Mesenchymal stem cell (in vitro differentiated cells and primary cell): ENCODE measurements at regions not wholly inside any gene's neighbourhood (a gene's known extent, or its start where the extent isn't known, plus 50 kb on each side); places are given as distances from the start of the nearest gene placed in this dataset.

Experiments used
- DNase-seq: peaks from one replicate; pipeline ENCODE4 v3.0.0-alpha.2; 2013
- H2AFZ ChIP-seq: one replicate; pipeline ENCODE4 v1.6.1; 2013; ENCODE audit warnings: low read depth, mild to moderate bottlenecking, control low read depth, inconsistent platforms, low read length, moderate library complexity
- H2AK5ac ChIP-seq: 2 replicates; pipeline ENCODE4 v1.6.1; 2013; ENCODE audit warnings: low read length, moderate library complexity, mild to moderate bottlenecking, inconsistent platforms; ENCODE audit not compliant: severe bottlenecking
- H2BK120ac ChIP-seq: one replicate; pipeline ENCODE4 v1.6.1; 2013; ENCODE audit warnings: low read depth, mild to moderate bottlenecking, inconsistent platforms, low read length, moderate library complexity
- H2BK12ac ChIP-seq, 2 experiments: one replicate each; pipeline ENCODE4 v1.6.1; 2013; ENCODE audit warnings: inconsistent platforms in 2 of 2, low read length in 2 of 2, mild to moderate bottlenecking in 2 of 2, moderate library complexity in 2 of 2, control low read depth in 1 of 2
- H2BK15ac ChIP-seq: one replicate; pipeline ENCODE4 v1.6.1; 2013; ENCODE audit warnings: mild to moderate bottlenecking, low read depth, inconsistent platforms; ENCODE audit not compliant: poor library complexity, severe bottlenecking
- H2BK5ac ChIP-seq: 2 replicates; pipeline ENCODE4 v1.6.1; 2013; ENCODE audit warnings: low read depth, mild to moderate bottlenecking, low read length, control low read depth, inconsistent platforms; ENCODE audit not compliant: poor library complexity, severe bottlenecking
- H3K14ac ChIP-seq, 2 experiments: one replicate each; pipeline ENCODE4 v1.6.1; 2013; ENCODE audit warnings: inconsistent platforms in 2 of 2, low read length in 2 of 2, control low read depth in 1 of 2, mild to moderate bottlenecking in 1 of 2, moderate library complexity in 1 of 2
- H3K18ac ChIP-seq, 2 experiments: one replicate each; pipeline ENCODE4 v1.6.1; 2013; ENCODE audit warnings: inconsistent platforms in 2 of 2, low read length in 2 of 2, control low read depth in 1 of 2, low read depth in 1 of 2, mild to moderate bottlenecking in 1 of 2
- H3K23ac ChIP-seq, 2 experiments: one replicate each; pipeline ENCODE4 v1.6.1; 2013; ENCODE audit warnings: inconsistent platforms in 2 of 2, low read length in 2 of 2, mild to moderate bottlenecking in 2 of 2, moderate library complexity in 2 of 2, control low read depth in 1 of 2
- H3K27ac ChIP-seq: 2 replicates; pipeline ENCODE4 v1.5.1; 2013; ENCODE audit warnings: mild to moderate bottlenecking, moderate library complexity, low read length, control low read depth, inconsistent platforms; ENCODE audit not compliant: poor library complexity, severe bottlenecking
- H3K27me3 ChIP-seq, 2 experiments: 2 replicates each; pipeline versions ENCODE4 v1.6.1 to v1.7.0; 2013; ENCODE audit warnings: low read length in 2 of 2, mild to moderate bottlenecking in 2 of 2, moderate library complexity in 2 of 2, control low read depth in 1 of 2, inconsistent platforms in 1 of 2; ENCODE audit not compliant: control insufficient read depth in 1 of 2, insufficient read depth in 1 of 2
- H3K36me3 ChIP-seq, 2 experiments: 2 replicates each; pipeline versions ENCODE4 v1.6.1 to v1.7.0; 2013; ENCODE audit warnings: low read length in 2 of 2, control low read depth in 1 of 2, inconsistent platforms in 1 of 2, low read depth in 1 of 2, mild to moderate bottlenecking in 1 of 2; ENCODE audit not compliant: insufficient read depth in 2 of 2, control insufficient read depth in 1 of 2
- H3K4ac ChIP-seq, 2 experiments: one replicate each; pipeline ENCODE4 v1.6.1; 2013; ENCODE audit warnings: inconsistent platforms in 2 of 2, low read length in 2 of 2, mild to moderate bottlenecking in 2 of 2, moderate library complexity in 2 of 2, control low read depth in 1 of 2, low read depth in 1 of 2
- H3K4me1 ChIP-seq: 2 replicates; pipeline ENCODE4 v1.6.1; 2013; ENCODE audit warnings: low read depth, low read length, control low read depth; ENCODE audit not compliant: control insufficient read depth, insufficient read depth
- H3K4me2 ChIP-seq: 2 replicates; pipeline ENCODE4 v1.6.1; 2013; ENCODE audit warnings: low read length, mild to moderate bottlenecking, inconsistent platforms; ENCODE audit not compliant: poor library complexity, severe bottlenecking
- H3K4me3 ChIP-seq, 2 experiments: 2 replicates each; pipeline versions ENCODE4 v1.5.1 to v1.7.0; 2013; ENCODE audit warnings: low read length in 2 of 2, mild to moderate bottlenecking in 2 of 2, control low read depth in 1 of 2, low read depth in 1 of 2; ENCODE audit not compliant: insufficient read depth in 1 of 2
- H3K79me1 ChIP-seq: replicated peaks from 2 replicates; pipeline ENCODE4 v1.6.1; 2013; ENCODE audit warnings: mild to moderate bottlenecking, control low read depth, low read length, inconsistent platforms; ENCODE audit not compliant: poor library complexity, severe bottlenecking
- H3K9ac ChIP-seq: 2 replicates; pipeline ENCODE4 v1.7.0; 2013; ENCODE audit warnings: mild to moderate bottlenecking, low read length, moderate library complexity
- H3K9me3 ChIP-seq: 2 replicates; pipeline ENCODE4 v1.7.0; 2013; ENCODE audit warnings: mild to moderate bottlenecking, low read length; ENCODE audit not compliant: control insufficient read depth
- H4K8ac ChIP-seq: one replicate; pipeline ENCODE4 v1.6.1; 2013; ENCODE audit warnings: inconsistent platforms, mild to moderate bottlenecking, low read length, moderate library complexity
- H4K91ac ChIP-seq: one replicate; pipeline ENCODE4 v1.6.1; 2013; ENCODE audit warnings: mild to moderate bottlenecking, low read length, inconsistent platforms
- WGBS: methylation state at CpG from one replicate; pipeline ENCODE4 v1.1.7; 2013; ENCODE audit warnings: mixed read lengths; 5-methylcytosine and 5-hydroxymethylcytosine counted together

DNA sequence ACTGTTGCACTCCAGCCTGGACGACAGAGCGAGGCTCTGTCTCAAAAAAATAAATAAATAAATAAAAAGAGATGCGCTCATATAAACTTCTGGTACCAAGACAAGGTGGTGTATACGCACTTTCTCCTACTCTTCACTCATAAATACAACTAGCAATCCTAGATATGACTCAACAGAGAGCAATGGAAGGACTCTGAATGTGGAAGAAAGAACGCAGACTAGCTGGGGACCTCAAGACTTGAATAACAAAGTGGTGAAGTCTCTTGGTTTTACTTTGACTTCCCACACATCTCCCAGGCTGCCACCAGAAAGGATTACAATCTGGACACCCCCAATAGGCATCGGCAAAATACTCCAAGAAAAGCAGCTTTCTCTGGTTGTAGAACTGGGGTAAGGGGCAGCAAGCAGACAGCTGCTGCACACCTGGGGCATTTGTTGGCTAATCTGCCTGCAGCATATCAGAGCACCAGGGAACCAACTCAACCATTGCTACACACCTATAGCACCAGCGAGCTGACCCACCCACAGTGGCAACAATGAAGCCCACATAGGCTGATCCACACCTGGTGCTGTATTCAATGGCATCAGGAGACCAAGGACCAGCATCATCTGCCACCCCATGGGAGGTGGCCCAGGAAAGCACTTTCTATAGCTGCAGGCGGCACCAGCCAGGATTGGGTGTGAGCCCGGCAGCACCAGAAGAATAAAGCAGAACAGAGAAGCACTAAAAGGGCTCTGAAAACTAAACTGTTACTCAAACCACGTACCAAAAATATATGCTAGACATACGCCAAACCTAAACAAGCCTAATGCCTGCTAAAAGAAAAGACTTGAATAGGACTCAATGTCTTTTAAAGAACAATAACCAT, 1231.7 kb upstream of the TMEM132C start:
- Histone ChIP-seq H2BK120ac (no peak overlapping the region), H2AK5ac (no peak overlapping the region), H3K4me2 (no peak overlapping the region), H3K4ac (no peak overlapping the region), H4K91ac (no peak overlapping the region), H3K4me3 (no peak overlapping the region), H3K23ac (no peak overlapping the region), H3K36me3 (no peaks in the 10 kb centered on the region), H2BK15ac (no peak overlapping the region), H3K79me1 (no peaks in the 10 kb centered on the region), H3K14ac (no peak overlapping the region), H4K8ac (no peak overlapping the region), H2BK5ac (no peak overlapping the region), H2AFZ (no peak overlapping the region), H3K18ac (no peak overlapping the region), H3K9me3 (no peaks in the 10 kb centered on the region), H2BK12ac (no peak overlapping the region), H3K9ac (no peak overlapping the region), H3K4me1 (no peaks in the 10 kb centered on the region), H3K27me3 (peaks cover 0 to 4% of the 10 kb centered on the region in 2 experiments), H3K27ac (no peak overlapping the region)
- no peak for DNase-seq
- 70% methylated on average over 7 of the region's 11 CpGs for WGBS

DNA sequence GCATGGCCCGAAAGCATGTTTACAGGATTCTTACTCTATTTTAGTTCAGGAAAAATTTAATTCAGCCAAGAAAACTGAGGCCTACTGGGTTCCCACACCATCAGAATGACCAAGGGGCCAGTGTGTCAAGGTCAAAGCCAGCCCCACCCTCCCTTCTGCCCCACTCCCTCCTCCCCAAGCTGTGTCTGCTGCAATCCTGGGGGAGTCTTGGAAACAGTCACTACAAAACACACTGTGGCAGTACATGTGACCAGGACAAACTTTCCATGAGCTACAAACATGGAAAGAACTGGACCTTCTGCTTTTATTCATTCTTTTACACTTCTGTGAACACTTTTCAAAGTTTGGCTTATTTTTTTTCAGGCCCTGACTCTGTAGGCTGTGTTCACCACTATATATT, 1228.8 kb upstream of the TMEM132C start:
- no peak for DNase-seq
- Histone ChIP-seq H3K36me3 (no peaks in the 10 kb centered on the region), H3K23ac (no peak overlapping the region), H3K4me2 (no peak overlapping the region), H3K14ac (no peak overlapping the region), H3K4me1 (no peaks in the 10 kb centered on the region), H2BK15ac (no peak overlapping the region), H3K27ac (no peak overlapping the region), H3K79me1 (no peaks in the 10 kb centered on the region), H3K9ac (no peak overlapping the region), H4K8ac (no peak overlapping the region), H3K4ac (no peak overlapping the region), H2BK120ac (no peak overlapping the region), H3K27me3 (no peaks in the 10 kb centered on the region), H2AFZ (no peak overlapping the region), H3K4me3 (no peak overlapping the region), H2BK5ac (no peak overlapping the region), H2AK5ac (no peak overlapping the region), H2BK12ac (no peak overlapping the region), H3K9me3 (no peaks in the 10 kb centered on the region), H4K91ac (no peak overlapping the region), H3K18ac (no peak overlapping the region)
- WGBS = 100% methylated on average over 1 of the region's 1 CpG

DNA sequence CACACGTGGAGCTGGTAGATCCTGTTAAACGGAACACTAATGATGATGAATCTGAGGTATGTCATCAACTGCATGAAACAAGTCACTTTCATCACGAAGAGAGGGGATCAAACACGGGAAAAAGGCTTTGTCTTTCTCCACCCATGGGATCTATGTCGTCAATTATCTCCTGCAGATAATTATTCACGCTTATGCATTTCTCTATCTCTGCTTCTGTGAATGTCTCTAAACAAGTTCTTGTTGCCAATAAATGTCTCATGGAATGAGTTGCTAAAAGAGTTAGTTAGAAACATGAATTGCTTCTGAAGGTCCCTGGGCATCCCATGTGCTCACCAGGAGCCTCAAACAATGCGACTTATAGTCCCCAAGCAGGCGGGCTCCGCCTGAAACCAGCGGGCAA, 1228.2 kb upstream of the TMEM132C start:
- no peak overlapping the region for H3K18ac ChIP-seq

DNA sequence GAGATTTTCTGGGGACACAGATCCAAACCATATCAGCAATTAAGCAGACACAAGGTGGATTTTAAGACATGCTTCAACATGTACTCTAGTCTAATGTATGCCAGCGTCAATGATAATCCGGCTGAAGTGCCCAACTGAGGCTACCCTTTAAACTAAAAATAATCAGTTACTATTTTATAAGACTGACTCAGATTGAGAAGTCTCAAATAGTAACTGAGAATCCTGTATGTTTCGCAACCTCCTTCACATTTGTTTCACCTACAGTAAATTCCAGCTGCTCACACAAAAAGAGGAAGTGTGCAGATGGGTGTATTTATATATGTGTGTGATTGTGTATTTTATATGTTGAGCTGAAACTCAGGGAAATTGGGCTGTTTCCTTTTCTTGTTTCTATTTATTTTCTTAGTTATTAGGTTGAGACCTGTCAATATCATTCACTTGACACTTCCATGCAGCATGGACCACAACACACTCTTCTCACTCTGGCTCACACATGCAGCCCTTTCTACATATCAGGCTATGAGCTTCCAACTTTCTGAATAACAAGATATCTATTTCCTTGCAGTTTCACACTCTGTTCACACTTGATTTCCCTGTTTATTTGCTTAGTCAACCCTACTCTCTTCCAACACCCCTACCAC, 1224.9 kb upstream of the TMEM132C start:
- Histone ChIP-seq H3K4me3 (no peak overlapping the region), H3K27ac (no peak overlapping the region), H3K4me1 (no peaks in the 10 kb centered on the region), H3K14ac (no peak overlapping the region), H4K91ac (no peak overlapping the region), H3K4ac (no peak overlapping the region), H4K8ac (no peak overlapping the region), H2BK15ac (no peak overlapping the region), H2AFZ (no peak overlapping the region), H2BK12ac (no peak overlapping the region), H3K9ac (no peak overlapping the region), H2BK5ac (no peak overlapping the region), H3K23ac (no peak overlapping the region), H3K36me3 (no peaks in the 10 kb centered on the region), H2BK120ac (no peak overlapping the region), H3K4me2 (no peak overlapping the region), H3K79me1 (no peaks in the 10 kb centered on the region), H3K18ac (no peak overlapping the region), H3K27me3 (no peaks in the 10 kb centered on the region), H3K9me3 (no peaks in the 10 kb centered on the region), H2AK5ac (no peak overlapping the region)
- 64% methylated on average over 2 of the region's 3 CpGs for WGBS
- DNase-seq = no peak

More for the DNA sequence above, 1228.2 kb upstream of the TMEM132C start:
- Histone ChIP-seq H3K4me1 (no peaks in the 10 kb centered on the region), H2BK5ac (no peak overlapping the region), H4K91ac (no peak overlapping the region), H2BK15ac (no peak overlapping the region), H2BK12ac (no peak overlapping the region), H3K36me3 (no peaks in the 10 kb centered on the region), H3K23ac (no peak overlapping the region), H4K8ac (no peak overlapping the region), H3K14ac (no peak overlapping the region), H3K4me3 (no peak overlapping the region), H3K4ac (no peak overlapping the region), H2AFZ (no peak overlapping the region), H3K79me1 (no peaks in the 10 kb centered on the region), H2AK5ac (no peak overlapping the region), H3K9ac (no peak overlapping the region), H3K4me2 (no peak overlapping the region), H3K27me3 (no peaks in the 10 kb centered on the region), H2BK120ac (no peak overlapping the region), H3K27ac (no peak overlapping the region), H3K9me3 (no peaks in the 10 kb centered on the region)
- DNase-seq = no peak
- 81% methylated on average over 9 of the region's 10 CpGs for WGBS
